Limb (tissue), 2 donors: ENCODE measurements at regions not wholly inside any gene's neighbourhood (a gene's known extent, or its start where the extent isn't known, plus 50 kb on each side); places are given as distances from the start of the nearest gene placed in this dataset.

Experiments used
- DNase-seq, 2 donors: peaks; one replicate each; pipeline ENCODE4 v3.0.0-alpha.2; 2016; ENCODE audit errors: extremely low spot score in 2 of 2

DNA sequence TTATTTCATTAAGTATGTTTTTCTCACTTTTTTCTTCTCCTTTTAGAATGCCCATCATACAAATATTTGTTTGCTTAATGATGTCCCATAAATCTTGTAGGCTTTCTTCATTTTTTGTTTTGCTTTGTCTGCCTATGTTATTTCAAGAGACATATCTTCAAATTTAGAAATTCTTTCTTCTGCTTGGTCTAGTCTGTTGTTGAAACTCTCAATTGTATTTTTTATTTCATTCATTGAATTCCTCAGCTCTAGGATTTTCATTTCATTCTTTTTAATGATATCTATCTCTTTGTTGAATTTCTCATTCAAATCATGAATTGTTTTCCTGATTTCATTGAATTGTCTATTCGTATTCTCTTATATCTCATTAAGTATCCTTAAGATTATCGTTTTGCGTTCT, 125.1 kb upstream of the VIPR2 start:
- no peak for DNase-seq

GRCh38 chr7:159263430-159263829, 118.8 kb upstream of the VIPR2 start:
- no peak for DNase-seq

- DNase-seq, result no peak
Observed at GRCh38 chr7:159253657-159254056, 109.0 kb upstream of the VIPR2 start.

DNA sequence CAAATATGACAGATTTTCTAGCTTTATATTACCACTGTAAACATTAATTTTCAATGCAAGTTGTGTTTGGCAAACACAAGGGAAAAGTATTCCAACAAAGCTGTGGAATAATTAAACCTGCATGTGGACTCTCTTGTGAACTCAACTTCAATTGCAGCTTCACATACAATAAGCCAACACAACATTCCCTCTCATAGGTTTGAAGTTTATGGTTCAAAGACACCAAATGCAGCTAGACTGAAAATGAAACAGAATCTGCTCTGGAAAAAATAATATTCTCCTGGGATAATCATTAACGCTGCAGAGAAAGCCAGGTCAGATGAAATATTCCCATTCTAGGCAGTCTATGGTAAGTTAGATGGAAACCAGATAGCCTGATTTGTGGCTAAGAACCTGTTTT, 105.8 kb upstream of the VIPR2 start:
- DNase-seq, result no peak

GRCh38 chr7:159249671-159250070, 105.0 kb upstream of the VIPR2 start:
- no peak for DNase-seq

DNA sequence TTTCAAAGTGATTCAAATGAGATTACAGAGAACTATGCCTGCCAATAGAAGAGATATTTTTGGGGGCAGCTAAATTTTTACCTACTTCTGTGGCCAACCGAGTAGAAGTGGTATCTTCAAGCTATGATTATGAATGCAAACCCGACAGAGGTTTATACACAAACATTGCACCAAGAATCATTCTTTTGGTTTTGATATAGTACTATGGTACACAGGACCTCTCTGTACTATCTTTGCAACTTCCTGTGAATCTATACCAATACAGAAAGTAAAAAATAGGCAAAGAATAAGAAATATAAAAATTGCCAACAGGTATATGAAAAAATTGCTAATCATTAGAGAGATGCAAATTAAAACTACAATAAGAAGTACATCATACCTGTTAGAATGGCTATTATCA, 103.2 kb upstream of the VIPR2 start:
- DNase-seq, result no peak

GRCh38 chr7:159246702-159247480, 102.2 kb upstream of the VIPR2 start:
- no peak for DNase-seq

DNA sequence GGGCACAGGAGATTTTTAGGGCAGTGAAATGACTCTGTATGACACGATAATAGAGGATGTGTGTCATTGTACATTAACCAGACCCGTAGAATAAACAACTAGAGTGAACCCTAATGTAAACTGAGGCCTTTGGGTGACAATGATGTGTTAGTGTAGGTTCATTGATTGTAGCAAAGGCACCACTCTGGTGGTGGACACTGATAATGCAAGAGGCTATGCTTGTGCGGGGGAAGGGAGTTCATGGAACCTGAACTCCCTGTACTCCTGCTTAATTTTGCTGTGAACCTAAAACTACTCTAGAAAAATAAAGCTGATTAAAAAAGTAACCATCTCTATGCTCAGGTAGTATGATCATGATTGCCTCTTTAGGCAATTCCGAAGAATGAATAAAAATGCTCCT, 96.3 kb upstream of the VIPR2 start:
- DNase-seq, result no peak

DNA sequence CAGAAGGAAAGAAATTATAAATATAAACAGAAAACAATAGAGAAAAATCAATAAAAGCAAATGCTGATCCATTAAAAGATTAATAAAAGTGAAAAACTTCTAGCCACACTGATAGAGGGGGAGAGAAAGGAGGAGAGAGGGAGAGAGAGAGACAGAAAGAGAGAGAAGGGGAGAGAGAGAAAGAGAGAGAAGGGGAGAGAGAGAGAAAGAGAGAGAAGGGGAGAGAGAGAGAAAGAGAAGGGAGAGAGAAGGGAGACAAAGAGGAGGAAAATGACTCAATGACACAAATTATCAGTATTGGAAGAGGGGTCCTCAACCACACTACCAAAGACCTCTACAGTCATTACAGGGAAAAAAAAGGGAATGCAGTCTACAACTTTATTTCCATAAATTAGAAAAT, 94.4 kb upstream of the VIPR2 start:
- no peak for DNase-seq

DNA sequence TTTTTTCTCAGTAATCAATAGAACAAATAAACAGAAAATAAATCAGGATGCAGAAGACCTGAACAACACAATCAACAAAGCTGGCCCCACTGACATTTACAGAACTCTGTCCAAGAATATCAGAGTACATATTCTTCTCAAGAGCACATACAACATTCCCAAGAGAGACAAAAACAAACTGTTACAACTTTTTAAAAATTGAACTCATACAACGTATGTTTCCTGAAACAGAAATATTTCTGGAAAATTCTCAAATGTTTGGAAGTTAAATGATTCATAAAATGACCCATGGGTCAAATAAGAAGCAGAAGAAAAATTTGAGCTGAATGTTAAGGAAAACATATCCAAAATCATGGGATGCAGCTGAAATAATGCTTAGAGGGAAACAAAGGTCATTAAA, 93.9 kb upstream of the VIPR2 start:
- peak in 1 of 2 donors; percentile 37 for DNase-seq

DNA sequence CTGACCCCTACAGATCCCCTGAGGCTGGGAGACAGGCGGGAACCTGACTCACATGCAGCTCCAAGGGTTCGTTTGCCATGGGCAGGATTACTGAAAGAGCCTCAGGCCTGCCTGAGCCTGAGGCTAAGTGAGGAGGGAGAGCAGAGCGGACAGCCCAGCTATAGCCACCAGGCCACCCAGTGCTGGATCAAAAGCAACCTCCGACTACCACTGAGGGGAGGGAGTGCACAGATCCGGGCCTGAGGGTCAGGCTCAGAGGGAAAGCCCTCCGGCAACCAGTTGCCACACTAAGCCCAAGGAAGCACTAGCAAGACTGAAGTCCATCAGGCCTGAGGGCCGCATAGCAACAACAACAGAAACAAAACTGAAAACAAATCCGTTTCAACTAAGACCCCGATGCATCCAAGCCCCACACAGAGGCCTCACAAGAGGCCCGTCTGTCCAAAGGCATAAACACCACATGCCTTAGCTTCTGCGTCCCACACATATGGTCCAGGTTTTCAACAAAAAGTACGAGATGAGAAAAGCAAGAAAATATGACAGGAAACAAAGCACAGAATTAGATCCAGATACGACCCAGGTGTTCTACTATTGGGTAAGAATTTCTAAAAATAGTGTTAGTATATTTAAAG, 92.5 kb upstream of the VIPR2 start:
- DNase-seq, result peak in 1 of 2 donors; percentile 64

GRCh38 chr7:159231017-159231416, 86.3 kb upstream of the VIPR2 start:
- DNase-seq, result no peak

DNA sequence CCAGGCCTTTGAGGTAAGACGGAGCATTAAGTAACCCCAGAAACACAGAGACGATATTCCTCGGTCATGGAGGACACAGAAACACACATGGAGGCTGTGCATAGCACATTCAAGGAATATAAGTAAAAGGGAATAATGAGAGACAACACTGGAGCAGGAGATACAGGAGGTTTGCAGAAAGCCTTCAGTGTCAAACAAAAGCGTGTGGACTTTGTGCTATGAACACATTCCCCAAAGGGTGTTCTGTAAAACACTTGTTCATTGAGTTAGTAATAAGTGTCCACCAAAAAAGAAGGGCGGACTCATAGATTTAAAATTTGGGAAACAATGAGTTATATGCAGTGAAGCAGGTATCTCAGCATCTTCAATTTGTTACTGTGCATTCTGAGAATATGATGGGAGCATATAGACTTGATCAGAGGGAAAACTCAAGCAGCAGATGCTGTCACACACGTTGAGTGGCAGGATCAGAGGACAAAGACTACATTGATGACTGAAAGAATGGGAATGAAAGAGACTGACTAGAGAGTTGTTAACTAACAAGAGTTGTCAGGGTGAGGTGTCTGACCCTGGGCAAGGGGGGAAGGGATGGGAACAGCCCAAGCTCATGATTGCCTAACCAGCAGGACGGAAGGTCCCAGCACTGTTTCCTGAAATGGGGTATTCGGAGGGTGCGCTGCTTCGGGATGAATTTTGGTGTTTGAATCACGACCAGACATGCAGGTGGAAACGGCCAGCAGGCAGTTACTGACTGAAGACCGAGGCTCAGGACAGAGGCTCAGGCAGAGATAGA, 85.2 kb upstream of the VIPR2 start:
- DNase-seq, result no peak

DNA sequence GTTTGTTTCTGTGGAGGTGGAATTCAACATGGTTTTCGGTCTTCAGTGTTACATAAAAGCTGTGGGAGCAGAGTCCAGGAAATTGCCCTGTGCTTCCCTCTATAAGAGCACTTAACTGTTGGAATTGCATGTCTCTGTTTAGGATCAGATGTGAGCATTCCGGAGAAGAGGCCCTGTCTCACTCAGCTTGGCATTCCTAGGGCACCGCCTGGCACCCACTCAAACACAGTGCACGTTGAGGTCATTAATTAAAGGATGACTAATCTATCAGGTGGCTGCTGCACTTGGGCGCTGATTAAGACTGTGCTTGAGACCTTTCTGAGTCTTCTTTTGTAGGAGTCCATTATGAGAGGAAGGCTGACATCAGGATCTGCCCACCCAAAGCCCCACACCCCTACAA, 82.8 kb upstream of the VIPR2 start:
- DNase-seq, result no peak

DNA sequence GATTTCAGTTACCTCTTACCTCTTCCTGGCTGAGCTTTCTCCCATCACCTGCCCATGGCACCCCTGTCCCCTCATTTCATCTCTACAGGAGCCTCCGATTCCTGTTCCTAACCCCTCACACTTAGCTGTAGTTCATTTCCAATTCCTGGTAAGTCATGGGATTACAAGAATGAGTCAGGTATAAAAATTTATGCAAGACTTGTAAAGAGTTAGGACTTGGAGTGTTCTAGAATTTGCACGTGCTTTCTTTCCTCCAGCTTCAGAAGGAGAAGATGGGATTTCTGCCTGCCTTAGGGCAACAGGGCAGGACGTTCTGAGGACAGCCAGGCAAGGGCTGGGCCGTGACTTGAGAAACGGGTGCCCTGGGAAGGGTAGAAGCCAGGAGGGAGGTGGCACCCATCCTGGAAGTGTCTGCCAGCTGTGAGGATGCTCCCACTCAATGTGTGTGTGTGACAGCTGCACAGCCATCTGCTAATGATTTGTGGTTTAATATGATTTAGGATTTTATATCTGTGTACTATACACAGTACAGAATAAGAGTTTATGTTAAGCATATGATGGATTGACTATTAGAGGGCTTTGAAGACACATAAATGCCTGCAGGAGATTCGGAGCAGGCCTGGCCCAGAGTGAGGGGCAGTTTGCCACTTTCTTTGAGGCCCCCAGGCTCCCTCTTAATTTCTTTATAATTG, 81.5 kb upstream of the VIPR2 start:
- no peak for DNase-seq

DNA sequence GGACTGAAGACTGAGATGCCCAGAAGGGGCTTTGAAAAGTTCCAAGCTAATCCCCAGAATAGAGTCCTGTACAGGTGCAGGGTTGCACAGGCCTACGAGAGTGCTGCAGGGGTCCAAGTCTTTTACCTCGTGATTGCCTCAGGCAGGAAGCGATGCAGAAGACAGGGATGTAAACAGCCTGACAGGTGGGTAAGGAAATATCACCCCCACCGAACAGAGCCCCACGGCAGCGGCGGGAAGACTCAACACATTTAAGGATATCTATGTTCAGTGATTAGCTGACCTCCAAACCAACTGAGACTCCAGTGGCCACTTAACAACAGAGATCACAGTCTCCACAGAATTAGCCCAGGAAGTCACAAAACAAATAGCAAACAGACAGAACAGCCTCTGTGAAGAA, 73.9 kb upstream of the VIPR2 start:
- DNase-seq, result no peak

GRCh38 chr7:159218170-159218569, 73.5 kb upstream of the VIPR2 start:
- DNase-seq, result no peak

- DNase-seq, result no peak
Observed at GRCh38 chr7:159215076-159215475, 70.4 kb upstream of the VIPR2 start.

DNA sequence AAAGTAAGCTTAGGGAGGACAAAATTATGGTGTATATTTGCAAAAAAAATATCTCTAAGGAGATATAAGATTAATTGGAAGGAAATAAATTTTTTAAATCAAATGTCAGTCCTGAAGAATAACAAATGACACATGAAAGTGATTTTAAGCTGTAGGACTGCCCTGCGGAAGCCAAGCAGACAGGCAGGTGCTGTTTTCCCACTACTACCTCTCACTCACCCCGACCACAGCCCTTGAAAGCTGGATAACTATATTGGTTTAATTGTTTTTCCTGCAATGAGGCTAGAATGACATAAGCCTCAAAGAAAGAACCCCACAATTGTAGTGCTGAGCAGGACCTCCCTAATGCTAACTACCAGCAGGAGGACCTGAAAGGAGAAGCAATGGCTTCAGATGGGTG, 68.6 kb upstream of the VIPR2 start:
- no peak for DNase-seq

GRCh38 chr7:159212226-159212625, 67.6 kb upstream of the VIPR2 start:
- no peak for DNase-seq

- DNase-seq, result peak; percentile 37 to 59
Observed at GRCh38 chr7:159211540-159212182, 67.0 kb upstream of the VIPR2 start.
